GM06990 (cell line): ENCODE measurements at regions not wholly inside any gene's neighbourhood (a gene's known extent, or its start where the extent isn't known, plus 50 kb on each side); places are given as distances from the start of the nearest gene placed in this dataset.

Source experiments
- DNase-seq: peaks from one replicate; pipeline ENCODE4 v3.0.0-alpha.2; 2011; ENCODE audit not compliant: insufficient read length; ENCODE audit errors: extremely low read depth
- H3K27me3 ChIP-seq: replicated peaks from 2 replicates; pipeline ENCODE4 v1.6.0; 2011; ENCODE audit warnings: low read length; ENCODE audit not compliant: control insufficient read depth, insufficient read depth
- H3K36me3 ChIP-seq: 2 replicates; pipeline ENCODE4 v1.5.1; 2011; ENCODE audit warnings: low read length; ENCODE audit not compliant: control insufficient read depth, insufficient read depth
- H3K4me3 ChIP-seq: replicated peaks from 2 replicates; pipeline ENCODE4 v1.5.1; 2011; ENCODE audit warnings: low read depth, mild to moderate bottlenecking, control low read depth, low read length
- TF ChIP-seq, protein P1 (sequence below): IDR thresholded peaks from 2 replicates; pipeline ENCODE4 v1.5.1; 2011; ENCODE audit warnings: low read length, control low read depth, mild to moderate bottlenecking, inconsistent platforms; ENCODE audit not compliant: insufficient read depth, poor library complexity, severe bottlenecking

DNA sequence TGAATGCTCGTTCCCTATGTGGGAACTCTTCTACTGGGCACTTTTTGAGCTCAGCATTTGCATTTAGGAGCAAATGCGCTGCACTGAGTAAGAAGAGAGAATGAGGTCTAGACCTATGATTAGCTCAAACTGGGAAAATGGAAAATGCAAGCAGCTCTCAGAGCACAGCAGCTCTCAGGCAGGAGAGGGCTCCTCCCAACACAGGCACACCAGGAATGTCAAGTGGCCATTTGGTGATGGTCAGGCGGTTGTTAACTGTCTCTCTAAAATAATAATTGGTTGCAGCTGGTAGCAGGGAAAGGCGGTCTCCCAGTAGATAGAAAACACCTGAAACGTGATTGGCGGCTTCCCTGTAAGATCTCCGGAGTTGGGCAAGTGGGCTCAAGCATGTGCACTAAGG is 162.0 kb upstream of the ECI2 start:
- Histone ChIP-seq H3K36me3 (no peaks in the 10 kb centered on the region), H3K4me3 (no peak overlapping the region), H3K27me3 (no peaks in the 10 kb centered on the region; the same call in 1 of the 2 replicates)
- no peak for DNase-seq
- TF ChIP-seq, protein P1, sequence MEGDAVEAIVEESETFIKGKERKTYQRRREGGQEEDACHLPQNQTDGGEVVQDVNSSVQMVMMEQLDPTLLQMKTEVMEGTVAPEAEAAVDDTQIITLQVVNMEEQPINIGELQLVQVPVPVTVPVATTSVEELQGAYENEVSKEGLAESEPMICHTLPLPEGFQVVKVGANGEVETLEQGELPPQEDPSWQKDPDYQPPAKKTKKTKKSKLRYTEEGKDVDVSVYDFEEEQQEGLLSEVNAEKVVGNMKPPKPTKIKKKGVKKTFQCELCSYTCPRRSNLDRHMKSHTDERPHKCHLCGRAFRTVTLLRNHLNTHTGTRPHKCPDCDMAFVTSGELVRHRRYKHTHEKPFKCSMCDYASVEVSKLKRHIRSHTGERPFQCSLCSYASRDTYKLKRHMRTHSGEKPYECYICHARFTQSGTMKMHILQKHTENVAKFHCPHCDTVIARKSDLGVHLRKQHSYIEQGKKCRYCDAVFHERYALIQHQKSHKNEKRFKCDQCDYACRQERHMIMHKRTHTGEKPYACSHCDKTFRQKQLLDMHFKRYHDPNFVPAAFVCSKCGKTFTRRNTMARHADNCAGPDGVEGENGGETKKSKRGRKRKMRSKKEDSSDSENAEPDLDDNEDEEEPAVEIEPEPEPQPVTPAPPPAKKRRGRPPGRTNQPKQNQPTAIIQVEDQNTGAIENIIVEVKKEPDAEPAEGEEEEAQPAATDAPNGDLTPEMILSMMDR: no peak

DNA sequence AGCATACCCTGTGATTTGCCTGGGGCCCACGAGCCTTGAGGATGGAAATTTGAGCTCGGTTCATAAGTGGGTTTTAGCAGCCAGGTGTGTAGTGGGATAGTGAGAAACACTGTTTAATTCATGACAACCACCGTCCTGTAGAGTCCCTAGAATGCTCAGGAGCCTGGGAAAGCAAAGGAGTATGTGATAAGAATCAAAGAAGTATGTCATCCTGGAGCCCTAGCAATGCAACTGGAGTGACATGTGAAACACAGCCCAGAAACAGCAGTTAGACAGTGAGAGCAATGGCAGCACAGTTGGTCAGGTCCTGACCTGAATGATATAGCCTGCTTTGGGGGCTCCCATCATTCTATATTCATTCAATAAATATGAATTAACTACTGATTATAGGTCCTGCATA is 161.2 kb upstream of the ECI2 start:
- Histone ChIP-seq H3K27me3 (no peaks in the 10 kb centered on the region; the same call in 1 of the 2 replicates), H3K36me3 (no peaks in the 10 kb centered on the region), H3K4me3 (no peak overlapping the region)
- TF ChIP-seq, protein P1: no peak
- DNase-seq: no peak

DNA sequence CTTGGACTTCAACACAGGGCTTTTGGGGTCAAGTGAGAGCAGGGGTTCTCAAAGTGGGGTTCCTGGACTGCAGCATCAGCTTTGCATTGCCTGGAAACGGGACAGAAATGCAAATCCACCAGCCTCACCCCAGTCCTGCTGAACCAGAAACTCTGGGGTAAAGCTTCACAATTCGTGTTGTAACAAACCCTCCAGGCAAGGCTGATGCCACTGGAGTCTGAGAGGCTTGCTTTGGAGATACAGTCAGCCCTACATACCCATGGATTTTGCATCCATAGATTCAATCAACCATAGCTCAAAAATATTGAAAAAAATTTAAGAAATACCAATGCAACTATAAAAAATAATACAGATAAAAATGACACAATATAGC is 160.4 kb upstream of the ECI2 start:
- TF ChIP-seq, protein P1: no peak
- no peaks in the 10 kb centered on the region for H3K36me3 ChIP-seq
- no peak for DNase-seq
- H3K27me3 ChIP-seq: no peaks in the 10 kb centered on the region; the same call in 1 of the 2 replicates
- H3K4me3 ChIP-seq: no peak overlapping the region

DNA sequence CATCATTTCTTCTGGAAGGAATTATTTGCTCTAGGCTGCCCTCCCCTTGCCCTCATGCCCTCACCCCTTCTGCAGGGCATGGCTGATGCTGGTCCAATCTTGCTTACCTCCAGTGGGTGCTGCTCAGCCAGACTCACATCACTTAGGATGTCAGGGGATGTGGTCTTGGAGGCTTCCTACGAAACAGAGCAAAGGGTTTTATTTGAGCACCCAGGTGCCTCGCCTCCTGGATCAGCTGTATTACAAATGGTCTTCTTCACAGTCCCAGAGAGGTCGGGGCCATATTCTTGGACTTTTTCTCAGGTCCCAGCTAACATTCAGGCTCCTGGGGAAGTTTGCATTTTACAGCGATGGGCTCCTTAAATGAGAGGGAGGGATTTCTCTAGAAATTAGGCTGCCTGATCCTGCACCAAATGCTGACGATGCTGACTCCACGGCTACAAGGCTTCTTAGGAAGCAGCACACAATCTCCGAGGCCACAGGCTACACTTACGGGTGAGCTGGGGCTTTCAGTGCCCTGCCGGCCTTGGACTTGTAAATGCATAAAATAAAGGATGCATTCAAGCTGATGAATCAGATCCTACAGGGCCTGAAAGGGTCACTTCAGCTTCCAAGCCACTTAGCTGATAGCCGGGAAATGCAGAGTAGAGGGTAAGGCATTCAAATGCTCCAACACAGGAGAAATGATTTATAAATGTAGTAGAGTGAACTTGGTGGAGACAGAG is 159.8 kb upstream of the ECI2 start:
- DNase-seq: no peak
- H3K36me3 ChIP-seq: no peaks in the 10 kb centered on the region
- H3K4me3 ChIP-seq: no peak overlapping the region
- TF ChIP-seq, protein P1: no peak
- H3K27me3 ChIP-seq: no peaks in the 10 kb centered on the region; the same call in 1 of the 2 replicates

DNA sequence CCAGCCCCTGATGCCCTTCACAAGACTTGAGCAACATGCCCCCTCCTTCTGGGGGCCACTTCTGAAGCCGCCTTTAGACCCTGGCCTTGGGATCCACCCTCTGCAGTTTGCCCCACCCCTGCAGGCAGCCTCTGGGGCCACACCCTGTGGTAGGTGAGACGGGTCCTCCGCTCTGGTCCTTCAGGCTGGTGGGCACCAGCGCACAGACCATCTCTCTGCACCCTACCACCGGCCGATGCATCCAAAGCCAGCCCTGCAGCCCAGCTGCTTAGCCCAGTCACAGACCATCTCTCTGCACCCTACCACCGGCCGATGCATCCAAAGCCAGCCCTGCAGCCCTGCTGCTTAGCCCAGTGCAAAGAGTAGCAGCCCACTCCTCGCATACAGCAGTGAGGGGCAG is 159.3 kb upstream of the ECI2 start:
- DNase-seq: no peak
- TF ChIP-seq, protein P1: no peak
- Histone ChIP-seq H3K36me3 (no peaks in the 10 kb centered on the region), H3K4me3 (no peak overlapping the region), H3K27me3 (no peaks in the 10 kb centered on the region; the same call in 1 of the 2 replicates)
